Esophagus squamous epithelium (tissue), 4 donors: ENCODE measurements at regions not wholly inside any gene's neighbourhood (a gene's known extent, or its start where the extent isn't known, plus 50 kb on each side); places are given as distances from the start of the nearest gene placed in this dataset.

Experiments
- CTCF ChIP-seq, 6 experiments: fragments of 450-650 bp in 4 of 6; fragments of 200-600 bp in 2 of 6; sonication (generic) in 2 of 6; IDR thresholded peaks; one replicate each; pipeline ENCODE4 v1.5.1; 2016 to 2019; ENCODE audit warnings: antibody characterized with exemption in 6 of 6, mild to moderate bottlenecking in 4 of 6, moderate library complexity in 4 of 6
- POLR2A ChIP-seq, 4 donors: fragments of 450-650 bp; IDR thresholded peaks; one replicate each; pipeline ENCODE4 v1.6.1; 2017; ENCODE audit warnings: antibody characterized with exemption in 4 of 4, mild to moderate bottlenecking in 4 of 4, moderate library complexity in 3 of 4

- TF ChIP-seq POLR2A (IDR thresholded peaks at IDR 0.05) (no peak), CTCF (IDR thresholded peaks at IDR 0.05) (no peak)
Measured at GRCh38 chr9:88684046-88684445, 149.1 kb downstream of the NXNL2 start.
